ENCODE measurements at regions not wholly inside any gene's neighbourhood (a gene's known extent, or its start where the extent isn't known, plus 50 kb on each side); places are given as distances from the start of the nearest gene placed in this dataset.
"Not testable (repeated sequence)": the region's sequence is repeated elsewhere in the genome, so short reads cannot be mapped to it uniquely, and the experiment has no call there.

DNA sequence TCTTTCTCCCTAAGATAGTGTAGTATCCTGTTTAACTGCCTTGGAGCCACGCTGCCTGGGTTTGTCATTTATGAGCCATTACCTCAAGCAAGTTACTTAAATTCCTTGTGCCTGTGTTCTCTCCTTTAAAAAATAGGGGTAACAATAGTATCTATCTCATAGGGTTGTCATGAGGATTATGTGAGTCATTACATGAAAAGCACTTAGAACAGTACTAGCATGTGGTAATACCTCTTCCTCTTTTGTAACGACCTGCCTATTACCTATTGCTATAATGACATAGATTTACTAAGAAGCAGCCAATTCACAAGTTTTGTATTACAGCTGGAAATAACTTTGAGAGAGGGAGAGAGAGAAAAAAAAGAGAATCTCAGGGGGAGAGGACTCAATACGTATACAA, 834.7 kb downstream of the RAPGEF2 start:
- no peak for DNase-seq (ENCODE audit: low read depth in 2 of 2)

DNA sequence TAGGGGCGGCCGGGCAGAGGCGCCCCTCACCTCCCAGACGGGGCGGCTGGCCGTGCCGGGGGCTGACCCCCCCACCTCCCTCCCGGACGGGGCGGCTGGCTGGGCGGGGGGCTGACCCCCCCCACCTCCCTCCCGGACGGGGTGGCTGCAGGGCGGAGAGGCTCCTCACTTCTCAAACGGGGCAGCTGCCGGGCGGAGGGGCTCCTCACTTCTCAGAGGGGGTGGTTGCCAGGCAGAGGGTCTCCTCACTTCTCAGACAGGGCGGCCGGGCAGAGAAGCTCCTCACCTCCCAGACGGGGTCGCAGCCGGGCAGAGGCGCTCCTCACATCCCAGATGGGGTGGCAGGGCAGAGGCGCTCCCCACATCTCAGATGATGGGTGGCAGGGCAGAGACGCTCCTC, 836.8 kb downstream of the RAPGEF2 start:
- DNase-seq (ENCODE audit: low read depth in 2 of 2): not testable (repeated sequence)

DNA sequence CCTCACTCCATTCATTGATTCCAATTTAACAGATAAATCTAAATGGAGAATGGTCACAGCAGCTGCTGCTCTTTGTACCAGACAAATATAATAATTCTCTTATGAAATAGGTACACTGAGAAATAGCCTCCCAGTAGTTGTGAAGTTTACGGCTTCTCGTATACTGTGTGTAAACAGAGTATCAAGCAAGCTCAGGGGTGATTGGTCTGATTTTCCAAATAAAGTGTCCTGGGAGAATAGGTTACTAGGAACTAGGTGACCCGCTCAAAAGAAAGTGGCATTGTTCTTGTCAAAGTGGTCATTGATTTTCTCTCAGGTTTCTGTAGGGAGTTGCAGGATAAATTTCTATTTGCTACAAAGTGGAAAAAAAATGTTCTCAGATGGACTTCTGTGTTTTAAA, 838.2 kb downstream of the RAPGEF2 start:
- DNase-seq (ENCODE audit: low read depth in 2 of 2): no peak

DNA sequence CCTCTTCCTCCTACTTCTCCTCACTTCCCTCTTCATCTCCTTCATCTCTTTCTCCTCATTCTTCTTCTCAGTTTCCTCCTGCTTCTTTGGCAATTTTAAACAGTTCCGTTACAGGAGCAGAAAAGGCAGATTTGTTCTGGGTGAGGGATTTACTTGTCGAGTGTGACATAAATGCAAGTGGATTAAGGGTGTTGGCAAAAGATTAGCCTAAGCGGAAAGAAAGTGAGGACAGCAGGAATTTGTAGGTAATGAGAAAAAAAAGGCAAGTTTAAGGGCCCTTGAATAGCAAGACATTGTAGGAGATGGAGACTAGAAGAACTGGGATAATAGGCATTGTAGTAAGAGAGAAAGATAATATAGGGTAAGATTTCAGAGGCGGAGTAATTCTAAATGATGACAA, 841.6 kb downstream of the RAPGEF2 start:
- no peak for DNase-seq (ENCODE audit: low read depth in 2 of 2)

DNA sequence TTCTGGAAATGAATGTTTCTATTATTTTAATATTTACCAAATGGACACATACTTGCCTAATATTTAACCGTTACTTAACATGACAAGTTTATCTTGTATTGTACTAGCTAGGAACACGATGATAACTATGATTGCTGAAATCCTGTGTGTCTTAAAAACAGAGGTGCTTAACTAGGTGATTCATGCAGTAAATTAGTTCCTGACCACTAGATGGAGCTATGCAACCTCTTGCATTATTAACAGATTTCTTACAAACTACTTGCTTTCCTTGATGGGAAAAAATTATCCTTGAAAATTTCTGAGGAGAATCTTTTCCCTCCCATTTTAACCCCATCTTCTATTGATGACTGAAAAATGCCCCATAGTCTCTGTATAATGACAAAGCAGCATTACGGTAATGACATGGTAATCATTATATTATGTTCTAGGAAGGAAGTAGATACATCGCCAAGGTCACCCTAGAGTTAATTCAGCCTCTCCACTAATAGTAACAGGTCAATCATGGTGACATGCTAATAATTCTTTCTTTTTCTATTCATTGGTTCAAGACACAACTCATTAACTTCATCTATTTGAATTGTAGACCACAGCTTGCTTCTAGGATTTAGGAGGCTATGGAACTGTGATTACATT, 844.2 kb downstream of the RAPGEF2 start:
- DNase-seq (ENCODE audit: low read depth in 2 of 2): no peak

DNA sequence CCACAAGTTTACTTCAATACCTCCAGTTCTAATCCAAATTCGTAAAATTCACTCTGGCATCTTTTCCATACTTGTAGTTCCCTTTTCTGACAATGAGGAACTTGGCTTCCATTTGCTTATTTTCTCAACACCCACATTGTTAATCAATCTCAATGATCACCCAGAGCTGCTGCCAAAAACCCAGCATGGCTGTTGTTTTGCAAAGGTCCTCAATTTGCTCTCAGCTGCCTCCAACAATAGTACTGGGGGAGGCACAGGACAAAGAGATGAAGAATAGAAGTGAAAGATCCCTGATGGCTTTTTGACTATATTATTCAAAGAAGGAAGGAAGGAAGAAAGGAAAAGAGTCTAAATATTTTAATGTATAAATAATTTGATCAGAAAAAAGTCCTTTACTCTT, 847.8 kb downstream of the RAPGEF2 start:
- no peak for DNase-seq (ENCODE audit: low read depth in 2 of 2)

GRCh38 chr4:159966746-159967145, 863.9 kb downstream of the RAPGEF2 start:
- no peak for DNase-seq (ENCODE audit: low read depth in 2 of 2)

- DNase-seq (ENCODE audit: low read depth in 2 of 2): not testable (repeated sequence)
Observed at GRCh38 chr4:159976871-159977482, 874.1 kb downstream of the RAPGEF2 start.

- DNase-seq (ENCODE audit: low read depth in 2 of 2): no peak
Observed at GRCh38 chr4:159977907-159978617, 875.2 kb downstream of the RAPGEF2 start.

- DNase-seq (ENCODE audit: low read depth in 2 of 2): no peak
Observed at GRCh38 chr4:159979351-159979750, 876.5 kb downstream of the RAPGEF2 start.

DNA sequence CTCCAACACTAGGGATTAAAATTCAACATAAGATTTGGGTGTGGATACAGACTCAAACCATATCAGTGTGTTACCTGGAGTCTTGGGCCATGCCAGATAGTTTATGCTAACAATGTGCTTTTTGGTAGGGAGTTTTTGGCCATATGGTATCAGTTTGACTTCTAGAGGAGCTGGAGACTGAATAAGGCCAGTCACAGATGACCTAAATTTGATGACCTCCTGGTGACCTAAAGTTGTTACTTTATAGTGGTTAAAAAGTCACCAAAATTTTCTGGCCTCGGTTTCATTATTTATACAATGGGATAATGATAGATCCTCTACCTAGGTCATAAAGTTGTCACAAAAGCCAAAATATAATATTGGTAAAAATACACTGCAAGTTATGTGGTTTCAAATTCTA, 877.1 kb downstream of the RAPGEF2 start:
- DNase-seq (ENCODE audit: low read depth in 2 of 2): no peak

- DNase-seq (ENCODE audit: low read depth in 2 of 2): no peak
Observed at GRCh38 chr4:159980826-159981468, 878.1 kb downstream of the RAPGEF2 start.

DNA sequence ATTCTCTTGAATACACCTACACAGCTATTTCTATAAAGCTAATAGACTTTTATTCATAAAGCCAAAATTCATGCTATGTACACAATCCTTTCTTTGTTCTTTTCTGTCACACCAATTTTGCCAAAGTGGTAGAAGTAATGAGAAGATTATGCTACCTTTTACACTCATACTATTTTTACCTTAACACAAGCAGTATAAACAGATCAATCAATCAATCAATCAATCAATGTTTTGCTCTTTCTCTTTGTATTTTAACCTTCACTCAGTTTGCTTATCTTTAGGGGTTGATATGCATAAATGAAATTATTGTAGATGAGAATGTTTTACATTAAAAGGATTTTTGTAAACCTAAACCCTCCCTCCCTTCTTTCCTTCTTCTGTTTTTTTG, 878.6 kb downstream of the RAPGEF2 start:
- DNase-seq (ENCODE audit: low read depth in 2 of 2): no peak

GRCh38 chr4:159983082-159983481, 880.2 kb downstream of the RAPGEF2 start:
- no peak for DNase-seq (ENCODE audit: low read depth in 2 of 2)

GRCh38 chr4:160009656-160010493, 907.0 kb downstream of the RAPGEF2 start:
- DNase-seq (ENCODE audit: low read depth in 2 of 2): no peak

DNA sequence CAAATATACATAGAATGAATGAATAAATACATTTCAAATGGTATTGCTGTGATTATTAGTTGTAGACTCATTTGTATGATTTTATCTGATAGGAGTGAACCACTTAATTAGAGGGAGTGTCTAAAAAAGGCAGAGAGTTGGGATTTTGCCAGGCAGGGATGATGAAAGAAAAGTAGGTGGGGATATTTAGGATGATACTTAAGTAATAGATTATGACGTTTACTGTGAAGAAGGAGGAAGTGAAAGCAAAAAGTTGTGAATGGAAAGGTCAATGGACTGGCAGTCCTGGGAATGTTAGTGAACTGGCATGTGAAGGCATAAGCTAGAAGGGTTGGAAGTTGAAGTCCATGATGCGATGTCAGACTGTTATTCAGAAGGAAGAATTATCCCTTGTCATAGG, 917.1 kb downstream of the RAPGEF2 start:
- no peak for DNase-seq (ENCODE audit: low read depth in 2 of 2)

DNA sequence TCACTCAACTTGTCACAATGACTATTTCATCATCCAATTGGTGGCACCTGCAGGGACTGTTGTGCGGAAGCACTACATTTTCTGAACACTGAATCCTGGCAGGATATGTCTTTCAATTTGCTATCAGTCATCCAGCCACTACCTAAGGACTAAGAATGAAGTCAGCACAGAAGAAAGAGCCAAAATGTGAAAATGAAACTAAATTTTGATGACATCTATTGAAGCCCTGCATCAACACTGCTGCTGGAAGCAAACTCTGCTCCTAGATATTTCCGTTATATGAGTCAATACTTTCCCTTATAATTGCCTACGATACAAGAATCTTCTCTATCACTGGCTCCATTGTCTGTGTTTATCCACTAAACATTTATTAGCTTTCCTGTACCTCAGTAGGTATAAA, 917.9 kb downstream of the RAPGEF2 start:
- DNase-seq (ENCODE audit: low read depth in 2 of 2): no peak

- DNase-seq (ENCODE audit: low read depth in 2 of 2): no peak
Observed at GRCh38 chr4:160021870-160022269, 919.0 kb downstream of the RAPGEF2 start.

DNA sequence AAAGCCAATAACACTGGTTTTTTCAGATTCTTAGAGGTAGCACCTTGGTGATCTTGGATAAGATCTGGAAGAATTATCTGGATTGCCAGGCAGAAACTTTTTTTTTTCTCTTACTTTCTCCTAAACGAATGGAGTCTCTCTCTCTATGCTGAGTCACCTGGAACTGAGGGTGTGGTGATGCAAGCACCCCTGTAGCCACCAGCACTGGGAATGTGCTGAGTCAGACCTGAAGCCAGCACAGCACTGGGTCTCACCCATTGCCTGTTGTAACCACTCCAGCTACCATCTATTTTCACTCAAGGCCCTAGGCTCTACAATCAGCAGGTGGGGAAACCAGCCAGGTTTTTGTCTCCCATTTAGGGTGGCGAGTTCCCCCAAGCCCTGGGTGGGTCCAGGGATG, 923.8 kb downstream of the RAPGEF2 start:
- no peak for DNase-seq (ENCODE audit: low read depth in 2 of 2)

GRCh38 chr4:160034501-160034900, 931.6 kb downstream of the RAPGEF2 start:
- no peak for DNase-seq (ENCODE audit: low read depth in 2 of 2)

GRCh38 chr4:160038615-160039014, 935.7 kb downstream of the RAPGEF2 start:
- no peak for DNase-seq (ENCODE audit: low read depth in 2 of 2)

- DNase-seq (ENCODE audit: low read depth in 2 of 2): no peak
Observed at GRCh38 chr4:160044693-160045092, 941.8 kb downstream of the RAPGEF2 start.
